Immature natural killer cell (primary cell): ENCODE measurements at regions not wholly inside any gene's neighbourhood (a gene's known extent, or its start where the extent isn't known, plus 50 kb on each side); places are given as distances from the start of the nearest gene placed in this dataset.

Source experiments
- DNase-seq, 3 donors: peaks; one replicate each; pipeline ENCODE4 v3.0.0; 2022; ENCODE audit warnings: mixed read lengths in 1 of 3
- H3K27ac Mint-ChIP-seq, 6 donors: one replicate each; pipeline ENCODE4 v1.8.0; 2020; ENCODE audit warnings: mixed read lengths in 6 of 6, mild to moderate bottlenecking in 5 of 6, inconsistent platforms in 4 of 6, moderate library complexity in 3 of 6
- H3K27me3 Mint-ChIP-seq, 3 donors: one replicate each; pipeline ENCODE4 v1.8.0; 2020 to 2021; ENCODE audit warnings: low read depth in 3 of 3, mild to moderate bottlenecking in 3 of 3, mixed read lengths in 3 of 3, moderate library complexity in 3 of 3, inconsistent platforms in 1 of 3
- H3K36me3 Mint-ChIP-seq, 3 donors: one replicate each; pipeline ENCODE4 v1.8.0; 2020; ENCODE audit warnings: mixed read lengths in 3 of 3, inconsistent platforms in 2 of 3, mild to moderate bottlenecking in 2 of 3
- H3K4me1 Mint-ChIP-seq, 2 donors: one replicate each; pipeline ENCODE4 v1.8.0; 2020; ENCODE audit warnings: inconsistent platforms in 2 of 2, mild to moderate bottlenecking in 2 of 2, mixed read lengths in 2 of 2, moderate library complexity in 1 of 2
- H3K4me3 Mint-ChIP-seq, 5 donors: one replicate each; pipeline ENCODE4 v1.8.0; 2020; ENCODE audit warnings: mild to moderate bottlenecking in 5 of 5, mixed read lengths in 5 of 5, inconsistent platforms in 3 of 5, moderate library complexity in 3 of 5
- H3K9me3 Mint-ChIP-seq, 6 donors: one replicate each; pipeline ENCODE4 v1.8.0; 2020; ENCODE audit warnings: mild to moderate bottlenecking in 6 of 6, mixed read lengths in 6 of 6, inconsistent platforms in 4 of 6, moderate library complexity in 3 of 6

DNA sequence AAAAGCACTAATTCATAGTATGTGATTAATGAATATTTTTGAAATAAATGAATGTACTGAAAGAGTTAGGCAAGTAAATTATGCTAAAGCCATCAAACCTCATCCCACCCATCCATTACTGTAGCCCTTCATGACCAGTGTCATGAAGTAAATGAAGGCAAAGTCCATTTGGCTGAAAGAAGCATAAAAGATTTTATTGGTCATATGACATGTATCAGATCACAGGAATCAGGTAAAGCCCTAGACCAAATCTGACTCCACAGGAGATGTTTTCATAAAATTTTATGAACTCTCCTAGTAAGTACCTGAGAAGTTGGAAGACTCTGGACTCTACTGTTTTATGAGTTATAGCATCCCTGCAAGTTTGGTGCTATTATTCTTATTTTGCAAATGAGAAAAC is 213.5 kb downstream of the TMEM114 start:
- no peak overlapping the region for H3K4me3 Mint-ChIP-seq
- peaks cover 0 to 2% (median 0%) of the 10 kb centered on the region in 3 donors for H3K27me3 Mint-ChIP-seq
- no peak for DNase-seq
- no peak overlapping the region for H3K27ac Mint-ChIP-seq
- no peaks in the 10 kb centered on the region for H3K4me1 Mint-ChIP-seq
- no peaks in the 10 kb centered on the region for H3K36me3 Mint-ChIP-seq
- peaks cover 0 to 10% (median 3%) of the 10 kb centered on the region in 6 donors for H3K9me3 Mint-ChIP-seq

DNA sequence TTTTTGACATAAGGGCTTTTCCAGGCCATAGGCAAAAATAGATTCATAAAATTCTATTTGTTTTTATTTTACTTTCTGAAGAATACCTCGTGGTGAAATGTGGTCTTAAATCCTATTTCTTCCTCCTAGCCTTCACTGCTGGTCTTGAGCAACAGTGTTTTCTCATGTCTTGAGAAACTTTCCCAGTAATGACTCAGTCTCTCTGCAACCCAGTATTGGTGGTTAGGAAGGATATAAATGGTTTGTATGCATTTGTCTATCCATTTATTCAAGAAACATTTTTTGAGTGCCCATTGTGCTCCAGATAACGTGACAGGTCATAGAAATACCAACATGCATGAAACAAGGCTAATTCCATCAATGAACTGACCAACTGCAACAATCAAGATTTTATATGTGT is 213.9 kb downstream of the TMEM114 start:
- Mint-ChIP-seq H3K27ac (no peak overlapping the region), H3K36me3 (no peaks in the 10 kb centered on the region), H3K4me3 (no peak overlapping the region), H3K27me3 (peaks cover 0 to 2% (median 0%) of the 10 kb centered on the region in 3 donors), H3K4me1 (no peaks in the 10 kb centered on the region), H3K9me3 (peaks cover 0 to 10% (median 3%) of the 10 kb centered on the region in 6 donors)
- no peak for DNase-seq

GRCh38 chr16:8375232-8375587 is 215.1 kb downstream of the TMEM114 start:
- no peaks in the 10 kb centered on the region for H3K36me3 Mint-ChIP-seq
- peaks cover 0 to 10% (median 4%) of the 10 kb centered on the region in 6 donors for H3K9me3 Mint-ChIP-seq
- H3K27me3 Mint-ChIP-seq = peaks cover 0 to 2% (median 0%) of the 10 kb centered on the region in 3 donors
- no peak for DNase-seq
- no peak overlapping the region for H3K27ac Mint-ChIP-seq
- H3K4me3 Mint-ChIP-seq = no peak overlapping the region
- no peaks in the 10 kb centered on the region for H3K4me1 Mint-ChIP-seq

DNA sequence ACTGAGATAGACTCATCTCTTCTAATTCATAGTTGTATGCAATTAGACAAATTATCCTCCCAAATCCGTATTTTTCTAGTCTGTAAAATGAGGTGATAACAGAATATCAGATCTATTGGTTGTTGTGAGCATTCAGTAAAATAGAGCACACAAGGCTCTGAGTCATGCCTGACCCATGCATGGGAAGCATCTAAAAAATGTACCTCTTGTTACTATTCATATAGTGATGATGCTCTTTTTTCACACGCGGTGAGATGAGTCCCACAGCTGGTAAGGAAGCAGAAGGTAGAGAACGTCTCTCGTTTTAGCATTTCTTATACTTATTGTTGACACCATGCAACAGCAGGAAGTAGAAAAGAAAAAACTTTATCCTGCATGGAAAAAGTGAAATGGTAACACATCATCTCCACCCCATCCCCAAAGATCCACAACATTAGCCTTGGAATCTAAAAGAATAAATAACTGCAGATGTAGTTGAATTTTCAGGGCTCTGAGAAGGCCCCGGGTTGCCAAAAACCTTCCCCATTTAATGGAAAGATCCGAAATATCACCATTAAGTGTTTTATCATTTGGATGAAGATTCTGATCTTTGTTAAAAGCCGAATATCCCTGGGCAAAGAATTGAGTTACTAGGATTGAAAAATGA is 215.6 kb downstream of the TMEM114 start:
- H3K9me3 Mint-ChIP-seq = peaks cover 0 to 10% (median 4%) of the 10 kb centered on the region in 6 donors
- DNase-seq = no peak
- H3K4me3 Mint-ChIP-seq = no peak overlapping the region
- peaks cover 0 to 2% (median 0%) of the 10 kb centered on the region in 3 donors for H3K27me3 Mint-ChIP-seq
- H3K36me3 Mint-ChIP-seq = no peaks in the 10 kb centered on the region
- no peaks in the 10 kb centered on the region for H3K4me1 Mint-ChIP-seq
- H3K27ac Mint-ChIP-seq = no peak overlapping the region

GRCh38 chr16:8373676-8374431 is 216.5 kb downstream of the TMEM114 start:
- Mint-ChIP-seq H3K9me3 (peaks cover 0 to 10% (median 3%) of the 10 kb centered on the region in 6 donors), H3K27me3 (peaks cover 0 to 2% (median 0%) of the 10 kb centered on the region in 3 donors), H3K36me3 (no peaks in the 10 kb centered on the region), H3K27ac (no peak overlapping the region), H3K4me1 (no peaks in the 10 kb centered on the region), H3K4me3 (no peak overlapping the region)
- DNase-seq = no peak

- Mint-ChIP-seq H3K4me1 (no peaks in the 10 kb centered on the region), H3K9me3 (peaks cover 0 to 6% (median 3%) of the 10 kb centered on the region in 6 donors), H3K27ac (no peak overlapping the region), H3K4me3 (no peak overlapping the region), H3K27me3 (peaks cover 0 to 2% (median 0%) of the 10 kb centered on the region in 3 donors), H3K36me3 (no peaks in the 10 kb centered on the region)
- DNase-seq = no peak
Measured at GRCh38 chr16:8372141-8372540, 218.2 kb downstream of the TMEM114 start.

DNA sequence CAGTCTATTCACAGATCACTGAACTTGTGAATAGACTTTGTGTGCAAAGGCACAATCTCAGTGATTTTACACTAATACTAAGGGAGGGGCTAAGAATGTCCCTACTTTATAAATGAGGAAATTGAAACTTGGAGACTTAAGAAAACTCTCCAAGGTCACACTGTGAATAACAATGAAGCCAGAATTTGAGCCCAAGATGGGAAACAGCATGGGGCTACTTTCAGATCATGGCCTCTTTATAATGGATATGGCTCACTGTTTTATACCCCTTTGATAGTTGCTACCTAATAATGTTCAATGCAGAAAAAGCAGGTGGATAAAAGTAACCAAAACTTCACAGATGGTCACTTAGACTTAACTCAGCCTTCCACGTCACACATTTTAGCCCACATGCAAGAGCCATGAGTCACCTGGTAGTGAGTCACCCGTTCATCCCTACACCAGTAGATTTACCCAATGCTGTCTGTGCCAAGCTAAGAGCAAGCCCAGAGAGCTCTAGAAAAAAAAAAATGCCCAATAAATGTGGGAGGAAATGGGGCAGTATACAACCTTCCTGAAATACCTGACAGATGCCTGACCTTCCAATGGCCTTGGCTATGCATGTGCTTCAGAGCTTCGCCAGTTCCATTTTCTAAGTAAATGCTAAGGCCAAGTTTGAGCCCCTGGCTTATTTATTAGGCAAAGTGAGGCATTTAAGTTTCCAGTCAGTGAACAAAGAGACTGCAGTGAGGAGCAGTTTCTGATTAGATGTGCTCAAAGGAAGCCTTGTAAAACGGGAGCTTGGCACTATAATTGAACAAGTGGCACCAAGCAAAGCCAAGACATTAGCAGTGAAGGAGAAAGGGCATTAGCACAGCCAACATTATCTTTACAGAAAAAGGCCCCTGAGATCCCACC is 219.7 kb downstream of the TMEM114 start:
- H3K9me3 Mint-ChIP-seq = peaks cover 0 to 6% (median 3%) of the 10 kb centered on the region in 6 donors
- H3K27me3 Mint-ChIP-seq = peaks cover 0 to 2% (median 0%) of the 10 kb centered on the region in 3 donors
- H3K4me3 Mint-ChIP-seq = no peak overlapping the region
- DNase-seq = no peak
- H3K27ac Mint-ChIP-seq = no peak overlapping the region
- no peaks in the 10 kb centered on the region for H3K4me1 Mint-ChIP-seq
- no peaks in the 10 kb centered on the region for H3K36me3 Mint-ChIP-seq

- Mint-ChIP-seq H3K36me3 (no peaks in the 10 kb centered on the region), H3K4me3 (no peak overlapping the region), H3K27ac (no peak overlapping the region), H3K27me3 (peaks cover 0 to 3% (median 0%) of the 10 kb centered on the region in 3 donors), H3K9me3 (peaks cover 0 to 7% (median 0%) of the 10 kb centered on the region in 6 donors), H3K4me1 (no peaks in the 10 kb centered on the region)
- DNase-seq = no peak
Measured at GRCh38 chr16:8358937-8359336, 231.4 kb downstream of the TMEM114 start.

GRCh38 chr16:8355675-8356074 is 234.6 kb downstream of the TMEM114 start:
- no peak overlapping the region for H3K4me3 Mint-ChIP-seq
- peaks cover 0 to 6% (median 1%) of the 10 kb centered on the region in 6 donors for H3K9me3 Mint-ChIP-seq
- H3K27me3 Mint-ChIP-seq = peaks cover 0 to 3% (median 0%) of the 10 kb centered on the region in 3 donors
- no peak for DNase-seq
- no peaks in the 10 kb centered on the region for H3K36me3 Mint-ChIP-seq
- H3K27ac Mint-ChIP-seq = no peak overlapping the region
- H3K4me1 Mint-ChIP-seq = no peaks in the 10 kb centered on the region

DNA sequence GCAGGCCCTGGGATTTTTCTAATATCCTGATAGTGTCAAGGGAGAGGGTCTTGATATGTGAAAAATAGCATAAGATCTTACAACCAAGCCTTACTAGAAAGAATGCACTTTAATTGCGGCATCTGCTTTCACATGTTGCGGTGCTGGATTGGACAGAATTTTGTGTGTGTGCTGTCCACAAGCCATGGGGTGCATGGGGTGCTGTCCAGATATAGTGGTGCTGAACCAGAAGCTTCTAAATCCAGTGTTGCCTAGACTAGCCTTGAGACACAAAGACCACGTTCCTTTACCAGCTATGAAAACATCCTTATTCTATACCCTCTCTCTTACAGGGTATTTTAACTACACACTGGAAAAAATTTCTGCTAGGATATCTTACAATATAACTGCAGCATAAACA is 244.0 kb downstream of the TMEM114 start:
- no peaks in the 10 kb centered on the region for H3K27me3 Mint-ChIP-seq
- DNase-seq = no peak
- no peaks in the 10 kb centered on the region for H3K36me3 Mint-ChIP-seq
- no peak overlapping the region for H3K27ac Mint-ChIP-seq
- no peaks in the 10 kb centered on the region for H3K4me1 Mint-ChIP-seq
- H3K4me3 Mint-ChIP-seq = no peak overlapping the region
- peaks cover 0 to 7% (median 2%) of the 10 kb centered on the region in 6 donors for H3K9me3 Mint-ChIP-seq

DNA sequence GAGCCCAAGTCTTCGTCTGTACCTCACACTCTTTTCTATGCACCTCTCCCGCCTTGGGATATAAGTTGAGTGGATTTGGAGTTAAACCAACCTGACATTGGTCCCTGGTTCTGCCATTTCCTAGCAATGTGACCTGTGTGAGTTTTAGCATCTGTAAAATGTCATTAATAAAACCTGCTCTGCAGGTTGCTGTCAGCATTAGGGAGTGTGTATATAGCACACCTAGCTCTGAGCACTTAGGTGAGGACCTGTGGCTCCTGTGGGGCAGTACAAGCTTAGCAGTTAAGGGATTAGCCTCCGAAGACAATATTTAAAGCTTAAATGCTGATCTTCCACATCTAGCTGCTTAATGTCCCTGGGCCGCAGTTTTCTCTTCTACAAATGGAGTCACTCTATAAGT is 248.0 kb downstream of the TMEM114 start:
- peaks cover 2 to 12% (median 4%) of the 10 kb centered on the region in 6 donors for H3K9me3 Mint-ChIP-seq
- peaks cover 0 to 4% (median 2%) of the 10 kb centered on the region in 3 donors for H3K27me3 Mint-ChIP-seq
- no peak overlapping the region for H3K4me3 Mint-ChIP-seq
- H3K27ac Mint-ChIP-seq = no peak overlapping the region
- no peaks in the 10 kb centered on the region for H3K4me1 Mint-ChIP-seq
- H3K36me3 Mint-ChIP-seq = no peaks in the 10 kb centered on the region
- no peak for DNase-seq

DNA sequence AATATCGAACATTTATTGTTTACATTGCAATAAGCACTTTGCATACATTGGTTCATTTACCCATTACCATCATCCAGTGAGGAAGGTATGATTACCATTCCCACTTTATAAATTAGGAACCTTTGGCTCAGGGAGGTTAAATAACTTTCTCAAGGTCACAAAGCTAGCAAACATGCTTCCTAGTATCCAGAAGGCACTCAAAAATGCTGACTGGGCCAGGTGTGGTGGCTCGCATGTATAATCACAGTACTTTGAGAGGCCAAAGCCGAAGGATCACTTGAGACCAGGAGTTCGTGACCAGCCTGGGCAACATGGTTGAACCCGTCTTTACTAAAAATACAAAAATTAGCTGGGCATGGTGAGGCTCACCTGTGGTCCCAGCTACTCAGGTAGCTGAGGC is 259.6 kb downstream of the TMEM114 start:
- H3K27ac Mint-ChIP-seq = no peak overlapping the region
- H3K4me3 Mint-ChIP-seq = no peak overlapping the region
- no peaks in the 10 kb centered on the region for H3K36me3 Mint-ChIP-seq
- peaks cover 0 to 4% (median 0%) of the 10 kb centered on the region in 3 donors for H3K27me3 Mint-ChIP-seq
- peaks cover 0 to 8% (median 4%) of the 10 kb centered on the region in 6 donors for H3K9me3 Mint-ChIP-seq
- no peaks in the 10 kb centered on the region for H3K4me1 Mint-ChIP-seq
- DNase-seq = no peak

GRCh38 chr16:8326232-8326631 is 264.1 kb downstream of the TMEM114 start:
- H3K4me3 Mint-ChIP-seq = no peak overlapping the region
- H3K36me3 Mint-ChIP-seq = no peaks in the 10 kb centered on the region
- DNase-seq = no peak
- peaks cover 0 to 1% (median 0%) of the 10 kb centered on the region in 3 donors for H3K27me3 Mint-ChIP-seq
- H3K27ac Mint-ChIP-seq = no peak overlapping the region
- peaks cover 0 to 11% (median 2%) of the 10 kb centered on the region in 6 donors for H3K9me3 Mint-ChIP-seq
- no peaks in the 10 kb centered on the region for H3K4me1 Mint-ChIP-seq

DNA sequence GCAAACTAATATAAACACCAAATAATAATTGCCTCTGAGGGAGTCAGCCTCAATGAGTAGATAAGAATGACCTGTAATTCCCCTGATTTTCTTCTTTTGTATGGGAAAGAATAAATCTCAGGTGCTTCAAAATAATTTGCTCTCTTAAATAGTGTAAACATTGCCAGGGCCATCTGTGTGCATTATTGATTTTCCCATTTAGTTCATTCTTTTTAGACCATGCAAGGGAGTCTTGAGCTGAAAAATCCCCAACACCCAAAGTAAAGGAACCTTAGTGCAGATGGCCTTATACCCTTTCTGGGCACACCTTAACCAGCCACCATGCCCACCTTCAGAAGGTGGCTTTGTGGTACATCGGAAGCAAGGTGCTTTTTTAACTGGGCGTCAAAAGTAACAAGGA is 267.2 kb downstream of the TMEM114 start:
- no peak overlapping the region for H3K4me3 Mint-ChIP-seq
- H3K36me3 Mint-ChIP-seq = peaks cover 0 to 3% (median 0%) of the 10 kb centered on the region in 3 donors
- H3K4me1 Mint-ChIP-seq = no peaks in the 10 kb centered on the region
- peaks cover 0 to 1% (median 0%) of the 10 kb centered on the region in 3 donors for H3K27me3 Mint-ChIP-seq
- H3K27ac Mint-ChIP-seq = no peak overlapping the region
- DNase-seq = no peak
- H3K9me3 Mint-ChIP-seq = peaks cover 0 to 15% (median 4%) of the 10 kb centered on the region in 6 donors
